GM18511 (cell line): ENCODE measurements at regions not wholly inside any gene's neighbourhood (a gene's known extent, or its start where the extent isn't known, plus 50 kb on each side); places are given as distances from the start of the nearest gene placed in this dataset.
A peak's percentile ranks its signal among the peaks of the same experiment; 100 is the strongest.

ENCODE experiments used
- ATAC-seq: cut with Tn5 transposase; IDR thresholded peaks from one replicate; pipeline ENCODE4 v1.9.1; 2021; ENCODE audit warnings: mild to moderate bottlenecking, moderate library complexity; ENCODE audit not compliant: unreplicated experiment

GRCh38 chr11:103622296-103622695 is 414.1 kb upstream of the DDI1 start:
- no peak for ATAC-seq

GRCh38 chr11:103623933-103624332 is 412.5 kb upstream of the DDI1 start:
- peak; percentile 61 for ATAC-seq

- ATAC-seq: no peak
Observed at GRCh38 chr11:103624708-103625623, 411.5 kb upstream of the DDI1 start.

- ATAC-seq: no peak
Observed at GRCh38 chr11:103625624-103625965, 410.8 kb upstream of the DDI1 start.

- ATAC-seq: no peak
Observed at GRCh38 chr11:103628121-103628520, 408.3 kb upstream of the DDI1 start.

GRCh38 chr11:103631841-103632240 is 404.6 kb upstream of the DDI1 start:
- no peak for ATAC-seq

- ATAC-seq: no peak
Observed at GRCh38 chr11:103633068-103633788, 403.2 kb upstream of the DDI1 start.

GRCh38 chr11:103633819-103634590 is 402.4 kb upstream of the DDI1 start:
- ATAC-seq: no peak

GRCh38 chr11:103636232-103636631 is 400.2 kb upstream of the DDI1 start:
- ATAC-seq: no peak

GRCh38 chr11:103637295-103637694 is 399.1 kb upstream of the DDI1 start:
- ATAC-seq: no peak

- ATAC-seq: no peak
Observed at GRCh38 chr11:103637831-103638230, 398.6 kb upstream of the DDI1 start.

- no peak for ATAC-seq
Observed at GRCh38 chr11:103644676-103645075, 391.8 kb upstream of the DDI1 start.

GRCh38 chr11:103648054-103648453 is 388.4 kb upstream of the DDI1 start:
- ATAC-seq: no peak

GRCh38 chr11:103648670-103649400 is 387.6 kb upstream of the DDI1 start:
- ATAC-seq: peak; percentile 63

GRCh38 chr11:103649401-103649895 is 387.0 kb upstream of the DDI1 start:
- ATAC-seq: peak; percentile 4

- no peak for ATAC-seq
Observed at GRCh38 chr11:103650330-103650729, 386.1 kb upstream of the DDI1 start.

- no peak for ATAC-seq
Observed at GRCh38 chr11:103651341-103651998, 385.0 kb upstream of the DDI1 start.

- no peak for ATAC-seq
Observed at GRCh38 chr11:103652013-103652412, 384.4 kb upstream of the DDI1 start.

- no peak for ATAC-seq
Observed at GRCh38 chr11:103656382-103656781, 380.1 kb upstream of the DDI1 start.

- no peak for ATAC-seq
Observed at GRCh38 chr11:103659206-103659618, 377.2 kb upstream of the DDI1 start.
